Adipocyte (in vitro differentiated cells): ENCODE measurements at regions not wholly inside any gene's neighbourhood (a gene's known extent, or its start where the extent isn't known, plus 50 kb on each side); places are given as distances from the start of the nearest gene placed in this dataset.

Source experiments
- DNase-seq: peaks from one replicate; pipeline ENCODE4 v3.0.0-alpha.2; 2015; ENCODE audit warnings: low read depth
- H3K27me3 ChIP-seq: replicated peaks from 2 replicates; pipeline ENCODE4 v1.7.0; 2013; ENCODE audit warnings: mild to moderate bottlenecking, low read length, moderate library complexity; ENCODE audit not compliant: control insufficient read depth, insufficient read depth
- H3K36me3 ChIP-seq: 2 replicates; pipeline ENCODE4 v1.7.0; 2013; ENCODE audit warnings: low read length, mild to moderate bottlenecking, moderate library complexity; ENCODE audit not compliant: control insufficient read depth, insufficient read depth, severe bottlenecking
- H3K4me1 ChIP-seq: 2 replicates; pipeline ENCODE4 v1.7.0; 2013; ENCODE audit warnings: mild to moderate bottlenecking, low read length, moderate library complexity; ENCODE audit not compliant: control insufficient read depth, insufficient read depth
- H3K4me3 ChIP-seq: 2 replicates; pipeline ENCODE4 v1.7.0; 2013; ENCODE audit warnings: mild to moderate bottlenecking, low read length, moderate library complexity
- H3K9ac ChIP-seq: 2 replicates; pipeline ENCODE4 v1.7.0; 2013; ENCODE audit warnings: mild to moderate bottlenecking, low read length, moderate library complexity
- H3K9me3 ChIP-seq: 2 replicates; pipeline ENCODE4 v1.7.0; 2013; ENCODE audit warnings: mild to moderate bottlenecking, low read length, moderate library complexity; ENCODE audit not compliant: control insufficient read depth

GRCh38 chr20:20993372-20993771, 112.8 kb downstream of the LINC00237 start:
- peaks cover 11% of the 10 kb centered on the region for H3K27me3 ChIP-seq
- no peaks in the 10 kb centered on the region for H3K4me1 ChIP-seq
- H3K9me3 ChIP-seq, result no peaks in the 10 kb centered on the region
- H3K4me3 ChIP-seq, result no peak overlapping the region
- DNase-seq, result no peak
- no peak overlapping the region for H3K9ac ChIP-seq
- no peaks in the 10 kb centered on the region for H3K36me3 ChIP-seq

DNA sequence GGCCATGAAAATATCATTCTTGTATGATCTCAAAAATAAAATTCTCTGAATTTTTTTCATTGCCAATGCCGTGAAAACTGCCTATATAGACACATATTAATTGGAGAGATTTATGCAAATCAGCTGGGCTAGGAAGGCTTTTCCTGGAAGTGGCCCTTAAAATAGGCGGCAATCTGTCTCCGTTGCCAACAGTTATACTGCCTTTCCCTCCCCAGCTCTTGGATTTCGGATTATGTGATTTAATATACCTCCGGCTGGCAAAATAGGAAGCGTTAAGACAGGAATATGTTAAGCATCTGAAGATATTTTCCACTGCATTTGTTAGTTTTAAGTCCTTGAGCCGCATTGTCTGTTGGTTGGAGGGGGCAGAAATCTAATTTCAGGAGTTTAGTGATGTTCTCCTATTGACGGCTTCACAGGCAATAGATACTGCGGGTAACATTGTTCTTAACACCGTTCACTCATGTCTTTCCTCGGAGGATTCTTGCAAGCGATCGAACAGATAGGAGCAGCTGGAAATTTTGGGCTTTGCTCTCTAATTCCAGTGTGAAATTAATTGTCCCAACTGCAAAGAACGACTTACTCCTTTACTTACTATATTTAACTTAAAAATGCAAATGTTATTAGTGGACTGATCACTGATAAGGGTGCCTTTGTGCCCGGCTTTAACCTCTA, 113.3 kb downstream of the LINC00237 start:
- Histone ChIP-seq H3K36me3 (no peaks in the 10 kb centered on the region), H3K9me3 (no peaks in the 10 kb centered on the region), H3K4me1 (no peaks in the 10 kb centered on the region), H3K4me3 (no peak overlapping the region), H3K9ac (no peak overlapping the region), H3K27me3 (peaks cover 11% of the 10 kb centered on the region)
- DNase-seq, result no peak

DNA sequence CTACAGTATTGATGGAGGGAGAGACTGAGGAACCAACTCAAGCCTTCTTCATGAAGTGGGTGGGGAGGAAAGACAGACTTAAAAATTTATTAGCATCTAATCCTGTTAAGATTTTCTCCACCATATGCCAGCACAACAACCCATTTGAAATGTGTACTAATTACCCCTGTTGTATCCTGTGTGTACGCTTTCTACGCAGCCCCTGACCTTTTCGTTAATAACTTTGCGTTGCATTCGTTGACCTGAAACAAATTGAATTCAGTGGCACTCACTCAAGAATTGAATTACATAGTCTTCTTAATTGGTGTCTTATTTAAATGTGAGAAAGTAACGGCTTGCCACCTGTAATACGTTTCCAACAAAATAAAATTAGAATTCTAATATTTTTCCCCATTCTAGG, 113.9 kb downstream of the LINC00237 start:
- DNase-seq, result no peak
- H3K4me3 ChIP-seq, result no peak overlapping the region
- H3K4me1 ChIP-seq, result no peaks in the 10 kb centered on the region
- no peak overlapping the region for H3K9ac ChIP-seq
- peaks cover 11% of the 10 kb centered on the region for H3K27me3 ChIP-seq
- no peaks in the 10 kb centered on the region for H3K9me3 ChIP-seq
- H3K36me3 ChIP-seq, result no peaks in the 10 kb centered on the region

DNA sequence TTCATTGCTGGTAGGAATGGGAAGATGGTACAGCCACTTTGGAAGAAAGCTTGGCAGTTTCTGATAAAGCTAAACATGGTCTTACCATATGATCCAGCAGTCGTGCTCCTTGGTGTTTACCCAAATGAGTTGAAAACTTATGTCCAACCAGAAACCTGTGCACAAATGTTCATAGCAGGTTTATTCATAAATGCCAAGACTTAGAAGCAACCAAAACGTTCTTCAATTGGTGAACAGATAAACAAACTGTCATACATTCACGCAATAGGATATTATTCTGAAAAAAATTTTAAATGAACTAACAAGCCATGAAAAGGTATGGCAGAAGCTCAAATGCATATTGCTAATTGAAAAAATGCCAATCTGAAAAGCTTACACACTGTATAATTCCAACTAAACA, 117.1 kb downstream of the LINC00237 start:
- Histone ChIP-seq H3K9ac (no peak overlapping the region), H3K27me3 (peaks cover 8% of the 10 kb centered on the region), H3K36me3 (no peaks in the 10 kb centered on the region), H3K4me3 (no peak overlapping the region), H3K9me3 (no peaks in the 10 kb centered on the region), H3K4me1 (no peaks in the 10 kb centered on the region)
- DNase-seq, result no peak

GRCh38 chr20:20979934-20980333, 126.2 kb downstream of the LINC00237 start:
- H3K4me3 ChIP-seq, result no peak overlapping the region
- no peak for DNase-seq
- no peaks in the 10 kb centered on the region for H3K27me3 ChIP-seq
- H3K9ac ChIP-seq, result no peak overlapping the region
- H3K4me1 ChIP-seq, result no peaks in the 10 kb centered on the region
- H3K9me3 ChIP-seq, result no peaks in the 10 kb centered on the region
- no peaks in the 10 kb centered on the region for H3K36me3 ChIP-seq

DNA sequence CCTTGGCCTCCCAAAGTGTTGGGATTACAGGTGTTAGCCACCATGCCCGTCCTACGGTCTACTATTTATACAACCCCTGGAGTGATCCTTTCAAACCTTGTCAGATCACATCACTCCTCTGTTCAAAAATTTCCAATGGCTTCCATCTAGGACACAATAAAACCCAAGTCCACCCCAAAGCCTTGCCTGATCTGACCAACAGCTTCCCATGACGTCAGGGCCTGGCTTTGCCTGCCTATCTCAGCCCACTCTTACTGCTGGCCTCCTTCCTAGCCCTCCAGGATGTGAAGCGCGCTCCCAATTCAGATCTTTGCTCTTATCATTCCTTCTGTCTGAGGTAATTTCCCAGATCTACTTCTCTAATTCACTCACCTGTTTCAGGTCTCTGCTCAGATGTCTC, 128.4 kb downstream of the LINC00237 start:
- Histone ChIP-seq H3K4me3 (no peak overlapping the region), H3K36me3 (no peaks in the 10 kb centered on the region), H3K9ac (no peak overlapping the region), H3K4me1 (no peaks in the 10 kb centered on the region), H3K9me3 (no peaks in the 10 kb centered on the region), H3K27me3 (no peaks in the 10 kb centered on the region)
- DNase-seq, result no peak

DNA sequence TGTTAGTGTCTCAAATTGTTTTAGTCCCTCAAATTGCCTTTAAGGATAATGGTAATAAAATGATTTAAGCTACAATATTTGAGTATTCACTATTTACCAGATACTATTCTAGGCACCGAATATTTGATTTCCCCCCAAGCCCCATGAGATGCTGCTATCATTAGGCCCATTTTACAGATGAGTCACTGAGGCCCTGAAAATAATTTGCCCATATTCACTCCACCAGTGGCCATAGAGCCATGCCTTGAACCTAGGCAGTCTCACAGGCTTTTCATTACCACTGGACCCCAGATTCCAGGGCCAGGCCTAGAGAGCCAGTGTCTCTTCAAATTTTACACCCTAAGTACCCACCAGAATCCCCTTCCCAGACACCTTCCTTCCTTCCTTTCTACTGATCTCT, 133.7 kb downstream of the LINC00237 start:
- no peaks in the 10 kb centered on the region for H3K4me1 ChIP-seq
- H3K27me3 ChIP-seq, result no peaks in the 10 kb centered on the region
- H3K9me3 ChIP-seq, result no peaks in the 10 kb centered on the region
- no peak overlapping the region for H3K4me3 ChIP-seq
- no peaks in the 10 kb centered on the region for H3K36me3 ChIP-seq
- H3K9ac ChIP-seq, result no peak overlapping the region
- no peak for DNase-seq

DNA sequence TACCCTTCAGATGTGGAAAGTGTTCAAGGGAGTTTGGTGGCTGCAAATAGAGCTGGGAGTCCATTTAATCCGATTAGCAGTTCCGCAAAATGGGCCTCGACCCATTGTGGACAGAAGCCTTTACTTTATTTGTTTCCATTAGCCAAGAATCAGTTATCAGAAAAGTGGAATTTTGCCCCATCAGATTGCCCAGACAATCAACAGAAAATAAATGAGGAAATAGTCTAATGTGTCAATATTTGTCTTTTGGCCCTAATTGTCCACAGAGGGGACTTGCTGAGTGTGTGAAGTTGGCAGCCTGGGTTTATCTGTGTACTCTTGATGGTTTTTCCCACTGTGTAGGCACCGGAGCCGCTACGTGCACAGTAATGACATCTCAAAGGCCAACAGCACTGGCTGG, 134.3 kb downstream of the LINC00237 start:
- no peak overlapping the region for H3K9ac ChIP-seq
- H3K9me3 ChIP-seq, result no peaks in the 10 kb centered on the region
- DNase-seq, result no peak
- H3K4me1 ChIP-seq, result no peaks in the 10 kb centered on the region
- H3K4me3 ChIP-seq, result no peak overlapping the region
- no peaks in the 10 kb centered on the region for H3K27me3 ChIP-seq
- H3K36me3 ChIP-seq, result no peaks in the 10 kb centered on the region

- DNase-seq, result no peak
- Histone ChIP-seq H3K36me3 (no peaks in the 10 kb centered on the region), H3K4me3 (no peak overlapping the region), H3K4me1 (no peaks in the 10 kb centered on the region), H3K27me3 (no peaks in the 10 kb centered on the region), H3K9me3 (no peaks in the 10 kb centered on the region), H3K9ac (no peak overlapping the region)
Observed at GRCh38 chr20:20970841-20971240, 135.3 kb downstream of the LINC00237 start.

GRCh38 chr20:20969701-20970280, 136.4 kb downstream of the LINC00237 start:
- no peaks in the 10 kb centered on the region for H3K36me3 ChIP-seq
- no peaks in the 10 kb centered on the region for H3K4me1 ChIP-seq
- no peaks in the 10 kb centered on the region for H3K9me3 ChIP-seq
- no peaks in the 10 kb centered on the region for H3K27me3 ChIP-seq
- H3K4me3 ChIP-seq, result no peak overlapping the region
- no peak for DNase-seq
- H3K9ac ChIP-seq, result no peak overlapping the region

DNA sequence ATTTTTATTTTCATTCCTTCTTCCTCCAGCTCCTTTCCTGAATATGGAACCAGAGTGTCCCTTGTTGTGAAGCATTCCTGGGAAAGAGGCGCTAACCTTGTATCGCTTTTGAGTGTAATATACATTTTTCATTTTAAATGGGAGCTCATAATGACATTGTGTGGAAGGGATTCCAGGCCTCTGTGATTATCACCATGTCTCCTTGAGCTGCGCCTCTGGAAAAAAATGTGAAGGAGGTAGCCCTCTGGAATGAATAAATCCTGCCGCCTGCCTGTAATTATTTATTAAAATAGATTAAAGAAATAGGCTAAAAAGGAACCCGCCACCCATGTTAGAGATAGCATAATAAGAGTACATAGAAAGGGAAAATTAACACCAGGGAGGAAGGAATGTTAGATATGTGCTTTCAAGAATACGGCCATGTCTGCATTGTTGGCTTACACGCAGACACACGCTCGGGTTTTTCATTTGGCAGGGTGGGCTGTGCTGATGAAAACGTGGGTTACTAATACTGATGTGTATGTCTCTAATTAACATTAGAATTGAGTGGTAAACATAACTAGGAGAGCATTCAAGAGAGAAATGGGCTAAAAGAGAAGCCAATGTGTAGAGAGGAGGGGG, 138.5 kb downstream of the LINC00237 start:
- DNase-seq, result no peak
- no peaks in the 10 kb centered on the region for H3K4me1 ChIP-seq
- no peaks in the 10 kb centered on the region for H3K27me3 ChIP-seq
- H3K9ac ChIP-seq, result no peak overlapping the region
- no peaks in the 10 kb centered on the region for H3K9me3 ChIP-seq
- no peaks in the 10 kb centered on the region for H3K36me3 ChIP-seq
- no peak overlapping the region for H3K4me3 ChIP-seq
